MM.1S (cell line): ENCODE measurements at regions not wholly inside any gene's neighbourhood (a gene's known extent, or its start where the extent isn't known, plus 50 kb on each side); places are given as distances from the start of the nearest gene placed in this dataset.

Experiments used
- DNase-seq: peaks from one replicate; pipeline ENCODE4 v3.0.0-alpha.2; 2015
- H2AFZ ChIP-seq: fragments of 300-600 bp; sonication (generic); 2 replicates; pipeline ENCODE4 v1.6.0; 2016; ENCODE audit warnings: antibody characterized with exemption, low read length
- H3F3A ChIP-seq: fragments of 300-600 bp; sonication (generic); 2 replicates; pipeline ENCODE4 v1.6.1; 2016; ENCODE audit warnings: mild to moderate bottlenecking, antibody characterized with exemption, low read length, moderate library complexity, mixed read lengths; ENCODE audit not compliant: insufficient read depth
- H3K27ac ChIP-seq: fragments of 300-600 bp; sonication (generic); 2 replicates; pipeline ENCODE4 v1.5.1; 2016; ENCODE audit warnings: mild to moderate bottlenecking, low read length
- H3K27me3 ChIP-seq: fragments of 300-600 bp; sonication (generic); replicated peaks from 2 replicates; pipeline ENCODE4 v1.6.0; 2016; ENCODE audit warnings: low read length; ENCODE audit not compliant: insufficient read depth
- H3K36me3 ChIP-seq: fragments of 300-600 bp; sonication (generic); replicated peaks from 2 replicates; pipeline ENCODE4 v1.6.1; 2016; ENCODE audit warnings: mild to moderate bottlenecking, low read length, mixed read lengths; ENCODE audit not compliant: insufficient read depth
- H3K4me1 ChIP-seq: fragments of 300-600 bp; sonication (generic); 2 replicates; pipeline ENCODE4 v1.6.1; 2016; ENCODE audit warnings: low read length, mixed read lengths
- H3K4me2 ChIP-seq: fragments of 300-600 bp; sonication (generic); 2 replicates; pipeline ENCODE4 v1.6.0; 2016; ENCODE audit warnings: low read depth, low read length
- H3K4me3 ChIP-seq: fragments of 300-600 bp; sonication (generic); 2 replicates; pipeline ENCODE4 v1.5.1; 2016; ENCODE audit warnings: low read length, mixed read lengths
- H3K79me2 ChIP-seq: fragments of 300-600 bp; sonication (generic); 2 replicates; pipeline ENCODE4 v1.6.1; 2016; ENCODE audit warnings: mixed run types, low read length, mixed read lengths
- H3K9ac ChIP-seq: fragments of 300-600 bp; sonication (generic); 2 replicates; pipeline ENCODE4 v1.6.1; 2016; ENCODE audit warnings: low read length, mixed read lengths
- H3K9me2 ChIP-seq: fragments of 300-600 bp; sonication (generic); replicated peaks from 2 replicates; pipeline ENCODE4 v1.6.1; 2016; ENCODE audit warnings: mild to moderate bottlenecking, low read length, mixed read lengths; ENCODE audit not compliant: insufficient read depth
- H3K9me3 ChIP-seq: fragments of 300-600 bp; sonication (generic); replicated peaks from 2 replicates; pipeline ENCODE4 v1.6.1; 2016; ENCODE audit warnings: mild to moderate bottlenecking, low read length, mixed read lengths; ENCODE audit not compliant: insufficient read depth
- H4K20me1 ChIP-seq: fragments of 300-600 bp; sonication (generic); 2 replicates; pipeline ENCODE4 v1.6.1; 2016; ENCODE audit warnings: mild to moderate bottlenecking, low read length, moderate library complexity, mixed read lengths; ENCODE audit not compliant: insufficient read depth
- EZH2 ChIP-seq: fragments of 300-600 bp; sonication (generic); optimal IDR thresholded peaks from 2 replicates; pipeline ENCODE3; 2017; ENCODE audit warnings: low read depth, mild to moderate bottlenecking, antibody characterized with exemption, low read length, mixed read lengths
- EZH2phosphoT487 ChIP-seq: fragments of 300-600 bp; sonication (generic); IDR thresholded peaks from 2 replicates; pipeline ENCODE4 v1.6.1; 2018; ENCODE audit warnings: antibody characterized with exemption, low read length
- TF ChIP-seq, protein P1 (sequence below): fragments of 300-600 bp; sonication (generic); IDR thresholded peaks from 2 replicates; pipeline ENCODE4 v1.5.1; 2016; ENCODE audit warnings: antibody characterized with exemption, low read length, mixed read lengths

DNA sequence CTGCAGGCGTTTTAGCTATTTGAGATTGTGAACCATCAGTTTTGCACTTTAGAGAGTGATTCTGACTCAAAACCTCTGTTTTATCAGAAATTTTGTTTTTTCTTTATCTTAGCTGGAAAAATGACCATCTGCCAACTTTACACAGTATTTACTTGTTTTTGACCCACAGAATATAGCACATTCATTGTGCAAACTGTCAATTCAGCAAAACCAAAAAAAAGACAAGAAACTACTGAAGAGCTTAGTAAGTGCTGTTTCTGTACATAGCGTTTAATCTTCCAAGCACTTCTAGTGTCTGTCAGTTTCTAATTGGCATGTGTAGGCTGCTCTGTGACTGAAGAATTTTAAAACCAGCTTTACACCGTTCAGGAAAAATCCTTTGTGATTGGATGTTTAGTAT is 76.0 kb upstream of the VANGL1 start:
- H3K4me1 ChIP-seq, result no peaks in the 10 kb centered on the region
- no peak overlapping the region for H3K4me3 ChIP-seq
- H3K9me3 ChIP-seq, result no peaks in the 10 kb centered on the region
- no peaks in the 10 kb centered on the region for H3K36me3 ChIP-seq
- no peaks in the 10 kb centered on the region for H3K79me2 ChIP-seq
- H3K9ac ChIP-seq, result no peak overlapping the region
- H4K20me1 ChIP-seq, result no peaks in the 10 kb centered on the region
- no peaks in the 10 kb centered on the region for H3K9me2 ChIP-seq
- no peak overlapping the region for H3K27ac ChIP-seq
- H3K27me3 ChIP-seq, result no peaks in the 10 kb centered on the region
- no peak overlapping the region for H3K4me2 ChIP-seq
- H2AFZ ChIP-seq, result no peak overlapping the region
- no peaks in the 10 kb centered on the region for H3F3A ChIP-seq
- DNase-seq, result no peak
- TF ChIP-seq, protein P1, sequence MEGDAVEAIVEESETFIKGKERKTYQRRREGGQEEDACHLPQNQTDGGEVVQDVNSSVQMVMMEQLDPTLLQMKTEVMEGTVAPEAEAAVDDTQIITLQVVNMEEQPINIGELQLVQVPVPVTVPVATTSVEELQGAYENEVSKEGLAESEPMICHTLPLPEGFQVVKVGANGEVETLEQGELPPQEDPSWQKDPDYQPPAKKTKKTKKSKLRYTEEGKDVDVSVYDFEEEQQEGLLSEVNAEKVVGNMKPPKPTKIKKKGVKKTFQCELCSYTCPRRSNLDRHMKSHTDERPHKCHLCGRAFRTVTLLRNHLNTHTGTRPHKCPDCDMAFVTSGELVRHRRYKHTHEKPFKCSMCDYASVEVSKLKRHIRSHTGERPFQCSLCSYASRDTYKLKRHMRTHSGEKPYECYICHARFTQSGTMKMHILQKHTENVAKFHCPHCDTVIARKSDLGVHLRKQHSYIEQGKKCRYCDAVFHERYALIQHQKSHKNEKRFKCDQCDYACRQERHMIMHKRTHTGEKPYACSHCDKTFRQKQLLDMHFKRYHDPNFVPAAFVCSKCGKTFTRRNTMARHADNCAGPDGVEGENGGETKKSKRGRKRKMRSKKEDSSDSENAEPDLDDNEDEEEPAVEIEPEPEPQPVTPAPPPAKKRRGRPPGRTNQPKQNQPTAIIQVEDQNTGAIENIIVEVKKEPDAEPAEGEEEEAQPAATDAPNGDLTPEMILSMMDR, result no peak
- TF ChIP-seq EZH2 (no peak), EZH2phosphoT487 (no peak)

DNA sequence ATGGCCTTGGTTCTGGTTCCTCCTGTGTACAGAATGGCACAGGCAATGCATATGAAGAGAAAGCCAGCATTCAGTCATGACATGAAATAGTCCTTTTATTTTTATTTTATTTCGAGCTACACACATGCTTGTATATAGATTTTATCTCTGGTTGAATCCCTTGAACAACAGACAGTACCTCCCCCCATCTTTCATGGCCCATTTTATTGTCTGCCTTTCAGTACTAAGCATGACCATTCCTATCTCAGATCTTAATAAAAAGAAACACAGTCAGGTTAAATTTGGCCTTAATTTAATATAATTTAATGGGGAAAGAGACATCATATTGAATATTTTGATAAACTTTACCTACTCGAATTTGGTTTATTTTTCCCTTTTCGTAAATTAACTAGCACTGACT is 76.4 kb upstream of the VANGL1 start:
- Histone ChIP-seq H3K36me3 (no peaks in the 10 kb centered on the region), H3K9ac (no peak overlapping the region), H3K27ac (no peak overlapping the region), H3K27me3 (no peaks in the 10 kb centered on the region), H3K9me2 (no peaks in the 10 kb centered on the region), H3K79me2 (no peaks in the 10 kb centered on the region), H2AFZ (no peak overlapping the region), H4K20me1 (no peaks in the 10 kb centered on the region), H3K9me3 (no peaks in the 10 kb centered on the region), H3K4me2 (no peak overlapping the region), H3K4me1 (no peaks in the 10 kb centered on the region), H3K4me3 (no peak overlapping the region), H3F3A (no peaks in the 10 kb centered on the region)
- TF ChIP-seq, protein P1, result no peak
- no peak for TF ChIP-seq EZH2phosphoT487
- DNase-seq, result no peak

DNA sequence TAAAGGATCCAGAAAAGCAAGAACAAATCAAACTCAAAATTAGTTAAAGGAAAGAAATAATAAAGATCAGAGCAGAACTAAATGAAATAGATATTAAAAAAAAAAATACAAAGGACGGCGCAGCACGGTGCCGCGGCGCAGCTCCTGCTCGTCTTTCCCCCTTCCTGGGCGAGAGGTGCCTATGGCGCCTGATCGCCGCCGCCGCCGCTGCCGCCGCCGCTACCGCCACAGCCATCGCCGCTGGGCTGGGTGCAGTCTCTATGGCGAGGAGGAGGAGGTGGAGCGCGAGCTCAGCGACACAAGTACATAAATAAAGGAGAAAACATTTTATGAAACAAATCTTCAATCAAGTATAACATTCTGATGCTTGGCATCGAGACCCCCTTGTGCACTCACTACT is 77.6 kb upstream of the VANGL1 start:
- Histone ChIP-seq H3K9me2 (no peaks in the 10 kb centered on the region), H3K9ac (no peak overlapping the region), H3K27me3 (no peaks in the 10 kb centered on the region), H3K27ac (no peak overlapping the region), H3K9me3 (no peaks in the 10 kb centered on the region), H2AFZ (no peak overlapping the region), H4K20me1 (no peaks in the 10 kb centered on the region), H3K79me2 (no peaks in the 10 kb centered on the region), H3K4me1 (no peaks in the 10 kb centered on the region), H3K4me3 (no peak overlapping the region), H3K36me3 (no peaks in the 10 kb centered on the region), H3F3A (no peaks in the 10 kb centered on the region), H3K4me2 (no peak overlapping the region)
- no peak for DNase-seq
- TF ChIP-seq, protein P1, result no peak
- TF ChIP-seq EZH2phosphoT487, result no peak
- TF ChIP-seq EZH2, result no peak

DNA sequence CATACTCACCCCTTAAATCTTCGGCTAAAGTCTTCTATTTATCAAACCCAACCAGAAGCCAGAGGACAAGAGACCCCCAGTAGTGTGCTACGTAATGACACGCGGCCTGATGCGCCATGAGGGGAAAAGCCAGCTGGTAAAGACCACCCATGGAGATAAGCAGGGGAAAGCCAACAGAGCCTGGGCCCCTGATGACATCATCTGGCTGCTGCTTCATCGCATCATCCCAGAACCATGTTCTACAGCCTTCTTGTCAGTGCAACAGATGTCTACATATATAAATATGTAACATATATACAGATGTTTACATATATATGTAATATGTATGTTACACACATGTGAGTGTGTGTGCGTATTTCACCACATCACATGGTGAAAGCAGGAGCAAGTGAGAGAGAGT is 81.7 kb upstream of the VANGL1 start:
- H4K20me1 ChIP-seq, result no peaks in the 10 kb centered on the region
- DNase-seq, result no peak
- no peaks in the 10 kb centered on the region for H3K27me3 ChIP-seq
- H3K36me3 ChIP-seq, result no peaks in the 10 kb centered on the region
- no peak overlapping the region for H3K27ac ChIP-seq
- no peaks in the 10 kb centered on the region for H3F3A ChIP-seq
- no peaks in the 10 kb centered on the region for H3K4me1 ChIP-seq
- H3K9me2 ChIP-seq, result no peaks in the 10 kb centered on the region
- no peak overlapping the region for H3K9ac ChIP-seq
- H3K9me3 ChIP-seq, result no peaks in the 10 kb centered on the region
- H2AFZ ChIP-seq, result no peak overlapping the region
- H3K4me2 ChIP-seq, result no peak overlapping the region
- H3K79me2 ChIP-seq, result no peaks in the 10 kb centered on the region
- H3K4me3 ChIP-seq, result no peak overlapping the region
- TF ChIP-seq EZH2, result no peak
